Omental fat pad (tissue), 3 donors: ENCODE measurements at regions not wholly inside any gene's neighbourhood (a gene's known extent, or its start where the extent isn't known, plus 50 kb on each side); places are given as distances from the start of the nearest gene placed in this dataset.

Experiments used
- ATAC-seq: fragments of 150-250 bp; one replicate; pipeline ENCODE4 v1.9.1; 2016; ENCODE audit warnings: mild to moderate bottlenecking, moderate library complexity; ENCODE audit not compliant: low FRiP score
- DNase-seq: peaks from one replicate; pipeline ENCODE4 v3.0.0-alpha.2; 2019; ENCODE audit warnings: low spot score
- CTCF ChIP-seq, 3 donors: fragments of 450-650 bp; IDR thresholded peaks; one replicate each; pipeline ENCODE4 v1.5.1; 2016 to 2017; ENCODE audit warnings: antibody characterized with exemption in 3 of 3, mild to moderate bottlenecking in 3 of 3, moderate library complexity in 2 of 3

- DNase-seq (no peak), ATAC-seq (no peak)
- TF ChIP-seq CTCF (IDR thresholded peaks at IDR 0.05): no peak
These were observed 212.9 kb upstream of the PMEPA1 start for GRCh38 chr20:57922706-57923105.

GRCh38 chr20:57922083-57922482 lies 212.3 kb upstream of the PMEPA1 start:
- ATAC-seq (no peak), DNase-seq (no peak)
- no peak for TF ChIP-seq CTCF (IDR thresholded peaks at IDR 0.05)

GRCh38 chr20:57921676-57922075 lies 211.9 kb upstream of the PMEPA1 start:
- ATAC-seq: no peak
- no peak for TF ChIP-seq CTCF (IDR thresholded peaks at IDR 0.05)
- DNase-seq: no peak

GRCh38 chr20:57920971-57921370 lies 211.2 kb upstream of the PMEPA1 start:
- DNase-seq: no peak
- no peak for ATAC-seq
- TF ChIP-seq CTCF (IDR thresholded peaks at IDR 0.05): no peak

GRCh38 chr20:57919049-57919448 lies 209.2 kb upstream of the PMEPA1 start:
- no peak for ATAC-seq
- no peak for TF ChIP-seq CTCF (IDR thresholded peaks at IDR 0.05)
- DNase-seq: no peak

- no peak for ATAC-seq
- TF ChIP-seq CTCF (IDR thresholded peaks at IDR 0.05): no peak
- DNase-seq: no peak
These were observed 208.7 kb upstream of the PMEPA1 start for GRCh38 chr20:57918551-57918950.

- TF ChIP-seq CTCF (IDR thresholded peaks at IDR 0.05): no peak
- ATAC-seq (no peak), DNase-seq (no peak)
These were observed 204.4 kb upstream of the PMEPA1 start for GRCh38 chr20:57914205-57914604.
